Muscle layer of duodenum (tissue), 2 donors: ENCODE measurements at regions not wholly inside any gene's neighbourhood (a gene's known extent, or its start where the extent isn't known, plus 50 kb on each side); places are given as distances from the start of the nearest gene placed in this dataset.

ENCODE experiments used
- H3K27ac ChIP-seq: one replicate; pipeline ENCODE4 v1.7.0; 2013; ENCODE audit warnings: mild to moderate bottlenecking, low read length
- H3K27me3 ChIP-seq: one replicate; pipeline ENCODE4 v1.7.0; 2013; ENCODE audit warnings: low read depth, mild to moderate bottlenecking, control low read depth, low read length
- H3K36me3 ChIP-seq, 2 donors: one replicate each; pipeline ENCODE4 v1.7.0; 2013; ENCODE audit warnings: low read length in 2 of 2, control low read depth in 1 of 2, mild to moderate bottlenecking in 1 of 2; ENCODE audit not compliant: insufficient read depth in 2 of 2, control insufficient read depth in 1 of 2
- H3K4me1 ChIP-seq, 2 donors: one replicate each; pipeline ENCODE4 v1.7.0; 2013; ENCODE audit warnings: low read length in 2 of 2, mild to moderate bottlenecking in 2 of 2, control low read depth in 1 of 2, moderate library complexity in 1 of 2; ENCODE audit not compliant: insufficient read depth in 2 of 2, control insufficient read depth in 1 of 2
- H3K4me3 ChIP-seq, 2 donors: one replicate each; pipeline ENCODE4 v1.7.0; 2013; ENCODE audit warnings: low read length in 2 of 2, low read depth in 1 of 2, mild to moderate bottlenecking in 1 of 2
- H3K9me3 ChIP-seq, 2 donors: one replicate each; pipeline ENCODE4 v1.7.0; 2013; ENCODE audit warnings: low read length in 2 of 2, control low read depth in 1 of 2, mild to moderate bottlenecking in 1 of 2; ENCODE audit not compliant: control insufficient read depth in 1 of 2
- donor health status: healthy.

- Histone ChIP-seq H3K4me1 (no peaks in the 10 kb centered on the region), H3K27ac (no peak overlapping the region), H3K9me3 (peaks cover 0 to 8% of the 10 kb centered on the region in 2 donors), H3K4me3 (no peak overlapping the region), H3K36me3 (no peaks in the 10 kb centered on the region), H3K27me3 (no peaks in the 10 kb centered on the region)
Measured at GRCh38 chr6:41404182-41404845, 68.9 kb downstream of the NCR2 start.

GRCh38 chr6:41405941-41406727, 70.7 kb downstream of the NCR2 start:
- H3K27me3 ChIP-seq: no peaks in the 10 kb centered on the region

GRCh38 chr6:41406728-41407489, 71.5 kb downstream of the NCR2 start:
- H3K27me3 ChIP-seq: no peaks in the 10 kb centered on the region

More at GRCh38 chr6:41405941-41406727, 70.7 kb downstream of the NCR2 start:
- H3K36me3 ChIP-seq: no peaks in the 10 kb centered on the region
- H3K27ac ChIP-seq: no peak overlapping the region
- H3K4me1 ChIP-seq: no peaks in the 10 kb centered on the region
- H3K9me3 ChIP-seq: peaks cover 0 to 8% of the 10 kb centered on the region in 2 donors
- H3K4me3 ChIP-seq: no peak overlapping the region

GRCh38 chr6:41408576-41408975, 73.2 kb downstream of the NCR2 start:
- peaks cover 0 to 8% of the 10 kb centered on the region in 2 donors for H3K9me3 ChIP-seq
- no peaks in the 10 kb centered on the region for H3K27me3 ChIP-seq
- peaks cover 0 to 3% of the 10 kb centered on the region in 2 donors for H3K4me1 ChIP-seq
- no peaks in the 10 kb centered on the region for H3K36me3 ChIP-seq
- no peak overlapping the region for H3K4me3 ChIP-seq
- no peak overlapping the region for H3K27ac ChIP-seq

More at GRCh38 chr6:41406728-41407489, 71.5 kb downstream of the NCR2 start:
- Histone ChIP-seq H3K4me3 (no peak overlapping the region), H3K9me3 (peaks cover 0 to 8% of the 10 kb centered on the region in 2 donors), H3K4me1 (no peaks in the 10 kb centered on the region), H3K36me3 (no peaks in the 10 kb centered on the region), H3K27ac (no peak overlapping the region)

- no peak overlapping the region for H3K4me3 ChIP-seq
- H3K27ac ChIP-seq: no peak overlapping the region
- H3K36me3 ChIP-seq: no peaks in the 10 kb centered on the region
- peaks cover 0 to 8% of the 10 kb centered on the region in 2 donors for H3K9me3 ChIP-seq
- peaks cover 0 to 6% of the 10 kb centered on the region in 2 donors for H3K4me1 ChIP-seq
- H3K27me3 ChIP-seq: no peaks in the 10 kb centered on the region
Measured at GRCh38 chr6:41408982-41409381, 73.6 kb downstream of the NCR2 start.

GRCh38 chr6:41409489-41409888, 74.1 kb downstream of the NCR2 start:
- no peak overlapping the region for H3K4me3 ChIP-seq
- no peaks in the 10 kb centered on the region for H3K27me3 ChIP-seq
- no peaks in the 10 kb centered on the region for H3K36me3 ChIP-seq
- H3K27ac ChIP-seq: no peak overlapping the region
- H3K9me3 ChIP-seq: peaks cover 0 to 8% of the 10 kb centered on the region in 2 donors
- H3K4me1 ChIP-seq: peaks cover 0 to 6% of the 10 kb centered on the region in 2 donors

- no peak overlapping the region for H3K4me3 ChIP-seq
- H3K27ac ChIP-seq: no peak overlapping the region
- H3K36me3 ChIP-seq: no peaks in the 10 kb centered on the region
- H3K9me3 ChIP-seq: no peaks in the 10 kb centered on the region
- H3K4me1 ChIP-seq: peaks cover 0 to 6% of the 10 kb centered on the region in 2 donors
- H3K27me3 ChIP-seq: no peaks in the 10 kb centered on the region
Measured at GRCh38 chr6:41411961-41412360, 76.6 kb downstream of the NCR2 start.

- Histone ChIP-seq H3K36me3 (no peaks in the 10 kb centered on the region), H3K27me3 (no peaks in the 10 kb centered on the region)
Measured at GRCh38 chr6:41413250-41413649, 77.8 kb downstream of the NCR2 start.

GRCh38 chr6:41416501-41416837, 81.1 kb downstream of the NCR2 start:
- Histone ChIP-seq H3K27me3 (no peaks in the 10 kb centered on the region), H3K4me3 (no peak overlapping the region), H3K4me1 (peaks cover 0 to 6% of the 10 kb centered on the region in 2 donors)

More at GRCh38 chr6:41413250-41413649, 77.8 kb downstream of the NCR2 start:
- Histone ChIP-seq H3K4me3 (no peak overlapping the region), H3K27ac (no peak overlapping the region), H3K4me1 (peaks cover 0 to 6% of the 10 kb centered on the region in 2 donors), H3K9me3 (no peaks in the 10 kb centered on the region)

GRCh38 chr6:41418741-41419140, 83.3 kb downstream of the NCR2 start:
- H3K36me3 ChIP-seq: no peaks in the 10 kb centered on the region
- H3K27me3 ChIP-seq: no peaks in the 10 kb centered on the region
- peaks cover 0 to 1% of the 10 kb centered on the region in 2 donors for H3K4me1 ChIP-seq
- H3K27ac ChIP-seq: no peak overlapping the region
- H3K9me3 ChIP-seq: peaks cover 0 to 4% of the 10 kb centered on the region in 2 donors
- no peak overlapping the region for H3K4me3 ChIP-seq

More at GRCh38 chr6:41416501-41416837, 81.1 kb downstream of the NCR2 start:
- H3K9me3 ChIP-seq: peaks cover 0 to 4% of the 10 kb centered on the region in 2 donors
- H3K36me3 ChIP-seq: no peaks in the 10 kb centered on the region
- H3K27ac ChIP-seq: no peak overlapping the region

- Histone ChIP-seq H3K27me3 (no peaks in the 10 kb centered on the region), H3K4me3 (no peak overlapping the region), H3K27ac (no peak overlapping the region), H3K36me3 (no peaks in the 10 kb centered on the region), H3K9me3 (peaks cover 0 to 4% of the 10 kb centered on the region in 2 donors), H3K4me1 (peaks cover 0 to 3% of the 10 kb centered on the region in 2 donors)
Measured at GRCh38 chr6:41419385-41419784, 84.0 kb downstream of the NCR2 start.
